Activated effector memory CD4-positive, alpha-beta T cell treated with anti-CD3 and anti-CD28 coated beads, Interleukin-2, amount 50 U/mL, for 16 hours (primary cell): ENCODE measurements at regions not wholly inside any gene's neighbourhood (a gene's known extent, or its start where the extent isn't known, plus 50 kb on each side); places are given as distances from the start of the nearest gene placed in this dataset.

Experiments used
- DNase-seq: peaks from one replicate; pipeline ENCODE4 v3.0.0-alpha.2; 2020

DNA sequence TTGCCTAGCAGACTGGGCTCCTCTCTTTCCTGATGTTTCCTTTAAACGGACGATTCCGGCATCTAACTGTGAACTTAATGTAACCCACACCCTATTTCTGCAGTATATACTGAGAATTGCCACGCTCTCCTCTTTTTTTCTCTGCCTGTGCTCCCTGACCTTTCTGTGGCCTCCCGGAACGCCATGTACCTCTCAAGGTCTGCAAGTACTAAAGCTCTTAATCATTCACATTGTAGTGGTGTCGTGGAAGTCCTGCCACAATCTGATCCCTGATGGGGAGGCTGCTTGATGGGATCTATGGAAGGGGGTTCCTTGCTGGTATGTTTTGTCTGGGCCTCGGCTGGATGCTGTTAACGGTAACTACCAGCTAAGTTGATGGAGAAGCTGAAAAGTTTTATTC is 302.9 kb upstream of the EPHA5 start:
- no peak for DNase-seq

DNA sequence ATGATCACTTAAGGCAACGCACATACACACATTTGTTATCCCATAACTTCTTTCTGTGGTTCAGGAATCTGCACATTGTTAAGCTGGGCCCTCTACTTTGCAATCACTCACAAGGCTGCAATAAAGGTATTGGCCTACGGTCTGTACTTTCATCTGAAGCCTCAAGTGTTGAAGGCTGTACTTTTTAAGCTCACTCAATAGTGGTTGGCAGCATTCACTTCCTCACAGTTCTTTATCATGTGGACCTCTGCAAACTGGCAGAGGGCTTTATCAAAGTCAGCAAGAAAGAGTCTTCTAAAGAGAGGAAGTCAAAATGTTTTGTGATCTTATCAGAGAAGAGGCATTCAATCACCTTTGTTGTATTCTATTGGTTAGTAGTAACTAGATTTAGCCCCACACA is 301.4 kb upstream of the EPHA5 start:
- DNase-seq, result no peak

DNA sequence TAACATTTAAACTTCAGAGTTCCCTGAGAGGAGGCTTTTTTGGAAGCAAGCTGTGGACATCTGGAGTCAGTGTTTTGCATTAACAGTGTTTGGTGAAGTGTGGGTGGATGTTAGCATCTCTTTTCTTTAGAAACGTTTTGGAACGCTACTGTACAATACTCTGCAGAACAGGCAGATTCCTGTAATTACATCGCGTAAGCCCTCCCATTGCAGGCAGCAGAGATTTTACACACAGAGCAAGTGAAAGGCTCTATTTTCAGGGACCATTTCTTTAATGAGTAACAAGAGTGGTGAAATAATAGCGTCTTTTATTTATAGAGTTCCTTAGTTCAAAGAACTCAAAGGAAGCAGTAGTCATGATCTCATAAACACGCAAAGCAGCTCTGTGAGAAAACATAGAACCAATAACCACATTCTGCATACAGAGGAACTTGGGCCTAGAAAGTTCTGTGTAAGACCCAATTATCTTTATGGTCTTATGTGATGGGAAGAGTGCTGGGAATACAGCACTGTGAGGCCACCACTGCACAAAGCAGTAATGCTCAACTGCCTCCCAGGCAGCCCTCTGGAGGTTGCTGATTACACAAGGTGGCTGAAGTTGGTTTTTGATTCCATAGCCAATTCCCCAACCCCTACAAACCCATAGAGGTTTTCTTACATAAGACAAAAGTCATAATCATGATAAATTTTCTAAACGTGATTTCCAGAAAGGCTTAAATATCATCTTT is 298.7 kb upstream of the EPHA5 start:
- no peak for DNase-seq

DNA sequence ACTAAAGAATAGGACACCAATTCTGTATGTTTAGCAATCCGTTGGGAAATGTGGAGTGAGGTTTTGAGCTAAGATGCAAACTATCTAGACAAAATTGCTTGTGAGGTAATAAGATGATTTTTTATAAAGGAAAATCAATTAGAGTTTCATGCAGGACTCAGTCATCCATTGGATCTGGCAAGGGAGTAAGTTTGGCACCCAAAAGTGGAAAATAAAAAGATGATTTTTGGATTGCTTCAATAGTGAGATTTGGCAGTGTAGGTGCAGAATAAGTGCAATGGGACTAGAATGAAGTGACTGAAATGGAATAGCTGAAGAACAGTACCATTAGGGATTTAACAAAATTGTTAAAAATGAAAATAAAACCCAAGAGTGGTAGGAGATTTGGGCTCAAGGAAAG is 290.5 kb upstream of the EPHA5 start:
- DNase-seq, result no peak

DNA sequence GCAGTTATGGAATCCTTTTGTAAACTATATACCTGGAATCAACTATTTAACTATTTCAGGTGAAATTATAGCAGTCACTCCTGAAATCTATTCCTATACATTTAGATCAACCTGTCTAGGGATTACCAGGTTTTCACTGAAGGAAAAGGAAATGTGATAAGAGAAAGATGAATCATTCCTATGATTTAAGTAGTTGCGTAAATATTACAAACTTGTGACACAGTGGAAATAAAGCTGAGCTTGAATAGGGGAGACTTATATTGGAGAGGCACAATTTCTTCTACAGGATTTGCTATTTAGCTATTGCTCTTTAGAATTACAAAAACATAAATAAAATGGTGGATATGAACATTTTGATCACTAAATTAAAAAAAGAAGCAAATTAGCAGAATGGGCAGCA is 284.1 kb upstream of the EPHA5 start:
- no peak for DNase-seq

DNA sequence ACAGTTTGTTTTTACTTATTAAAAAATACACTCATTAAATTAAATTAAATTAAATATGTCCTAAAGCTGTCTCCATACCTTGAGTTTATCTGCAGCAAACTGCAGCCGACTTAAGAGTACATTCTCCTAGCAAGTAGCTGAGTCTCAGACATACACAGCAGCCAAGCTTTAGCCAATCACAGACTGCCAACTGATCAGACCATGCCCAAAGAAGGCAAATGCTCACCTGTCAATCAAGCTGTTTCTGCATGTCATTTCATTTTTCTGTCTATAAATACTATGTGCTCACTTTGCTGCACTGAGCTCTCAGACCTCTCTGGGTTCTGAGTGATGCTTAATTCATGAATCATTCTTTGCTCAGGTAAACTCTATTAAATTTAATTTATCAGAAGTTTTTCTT is 280.9 kb upstream of the EPHA5 start:
- no peak for DNase-seq

DNA sequence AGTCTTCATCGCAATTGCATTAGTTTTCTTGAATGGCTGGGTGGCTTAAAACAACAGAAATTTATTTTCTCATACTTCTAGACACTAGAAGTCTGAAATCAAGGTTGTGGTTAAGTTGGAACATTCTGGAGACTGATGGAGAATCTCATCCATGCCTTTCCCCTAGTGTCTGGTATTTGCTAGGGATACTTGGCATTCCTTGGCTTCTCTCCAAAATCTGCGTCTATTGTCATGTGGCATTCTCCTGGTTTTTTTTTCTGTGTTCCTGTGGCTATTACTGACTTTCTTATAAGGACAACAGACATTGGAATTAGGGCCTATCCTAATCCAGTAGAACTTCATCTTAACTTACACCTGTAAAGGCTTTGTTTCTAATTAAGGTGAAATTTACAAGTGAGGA is 272.8 kb upstream of the EPHA5 start:
- no peak for DNase-seq

DNA sequence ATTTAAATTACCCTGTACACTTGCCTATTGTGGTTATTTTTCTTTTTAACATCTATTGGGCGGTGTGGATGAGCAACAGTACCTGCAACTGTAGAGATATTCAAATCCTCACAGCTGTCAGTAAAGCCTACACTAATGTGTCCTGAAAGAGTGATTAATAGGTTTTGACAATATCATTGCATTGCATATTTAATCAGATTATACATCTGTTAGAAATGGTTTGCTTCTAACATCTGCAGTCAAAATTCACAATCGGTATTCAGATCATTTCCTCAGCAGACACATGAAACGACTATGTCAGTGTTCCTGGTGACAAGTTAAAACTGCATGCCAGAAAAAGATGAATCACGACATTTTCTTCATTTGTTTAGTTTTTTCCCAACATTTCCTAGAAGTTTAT is 254.6 kb upstream of the EPHA5 start:
- DNase-seq, result no peak

DNA sequence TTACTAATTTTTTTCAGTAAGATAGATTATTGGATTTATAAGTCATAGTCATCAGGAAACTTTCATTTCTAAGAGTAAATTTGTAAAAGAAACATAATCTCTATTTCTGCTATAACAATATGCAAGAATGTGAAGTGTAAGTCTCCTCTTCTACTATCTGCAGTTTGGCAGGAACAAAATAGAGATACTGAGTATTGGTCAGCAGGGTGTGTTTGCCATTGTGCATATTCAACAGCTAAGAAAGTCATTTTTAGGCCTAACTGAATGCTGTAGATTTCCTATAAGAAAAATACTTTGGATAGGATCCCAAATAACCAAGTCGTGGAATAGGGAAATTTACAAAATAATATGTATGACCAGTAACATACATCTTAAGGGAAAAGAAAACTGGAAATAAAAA is 253.3 kb upstream of the EPHA5 start:
- DNase-seq, result no peak

DNA sequence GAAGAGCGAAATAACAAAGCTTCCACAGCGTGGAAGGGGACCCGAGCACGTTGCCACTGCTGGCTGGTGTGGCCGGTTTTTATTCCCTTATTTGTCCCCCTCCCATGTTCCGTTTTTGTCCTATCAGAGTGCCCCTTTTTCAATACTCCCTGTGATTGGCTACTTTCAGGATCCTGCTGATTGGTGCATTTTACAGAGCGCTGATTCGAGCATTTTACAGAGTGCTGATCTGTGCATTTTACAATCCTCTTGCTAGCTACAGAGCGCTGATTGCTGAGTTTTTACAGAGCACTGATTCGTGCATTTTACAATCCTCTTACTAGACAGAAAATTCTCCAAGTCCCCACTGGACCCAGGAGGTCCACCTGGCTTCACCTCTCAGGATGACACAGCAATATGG is 250.9 kb upstream of the EPHA5 start:
- no peak for DNase-seq

DNA sequence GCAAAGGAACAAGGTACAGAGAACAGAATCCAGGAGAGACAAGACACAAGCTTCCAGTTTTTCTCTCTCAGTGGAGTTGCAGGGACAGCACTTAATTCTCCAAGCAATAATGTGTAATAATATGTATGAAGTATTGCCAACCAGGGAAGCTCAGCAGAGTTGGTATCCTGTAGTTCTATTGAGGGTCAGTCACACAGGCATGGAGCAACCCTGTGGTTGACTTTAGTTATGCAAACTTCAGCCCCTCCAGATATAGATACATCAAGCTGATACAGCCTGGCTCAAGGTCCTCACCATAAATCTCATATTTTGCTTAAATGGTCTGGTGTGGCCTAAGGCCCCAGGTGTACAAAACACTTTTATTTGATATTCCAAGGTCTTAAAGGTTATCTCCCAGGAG is 248.6 kb upstream of the EPHA5 start:
- no peak for DNase-seq

DNA sequence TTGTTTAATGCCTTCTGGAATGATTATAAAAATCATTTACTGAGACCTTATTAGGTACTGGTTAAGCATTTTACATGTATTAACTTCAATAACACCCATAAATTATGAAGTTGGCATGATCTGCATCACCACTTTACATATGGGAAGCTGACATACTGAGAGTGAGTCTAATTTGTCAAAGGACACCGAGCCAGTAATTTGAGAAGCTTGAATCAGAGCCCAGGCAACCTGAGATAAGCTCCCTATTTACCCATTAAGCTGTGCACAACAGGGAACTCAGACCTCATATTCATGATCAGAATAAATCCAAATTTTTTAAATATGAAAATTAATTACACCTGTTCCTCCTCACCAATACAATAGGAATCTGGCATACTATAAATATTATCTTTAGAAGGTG is 247.9 kb upstream of the EPHA5 start:
- no peak for DNase-seq

DNA sequence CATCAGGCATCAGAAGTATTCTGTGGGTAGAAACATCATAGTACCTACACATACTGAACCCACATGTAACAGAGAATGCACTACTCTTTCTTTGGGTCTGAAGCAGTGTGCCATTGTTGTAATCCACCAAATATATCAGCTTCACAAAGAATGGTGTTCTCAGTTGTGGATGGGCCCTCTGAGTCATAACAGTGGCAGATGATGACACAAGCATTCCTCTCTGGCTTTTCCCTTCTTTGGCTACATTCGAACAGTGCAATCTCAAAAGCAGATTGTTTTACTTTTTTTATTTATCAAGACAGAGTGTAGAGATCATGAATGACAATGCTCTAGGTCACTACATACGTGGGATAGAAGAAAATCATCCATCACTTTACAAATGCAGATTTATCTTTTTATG is 247.2 kb upstream of the EPHA5 start:
- DNase-seq, result no peak

DNA sequence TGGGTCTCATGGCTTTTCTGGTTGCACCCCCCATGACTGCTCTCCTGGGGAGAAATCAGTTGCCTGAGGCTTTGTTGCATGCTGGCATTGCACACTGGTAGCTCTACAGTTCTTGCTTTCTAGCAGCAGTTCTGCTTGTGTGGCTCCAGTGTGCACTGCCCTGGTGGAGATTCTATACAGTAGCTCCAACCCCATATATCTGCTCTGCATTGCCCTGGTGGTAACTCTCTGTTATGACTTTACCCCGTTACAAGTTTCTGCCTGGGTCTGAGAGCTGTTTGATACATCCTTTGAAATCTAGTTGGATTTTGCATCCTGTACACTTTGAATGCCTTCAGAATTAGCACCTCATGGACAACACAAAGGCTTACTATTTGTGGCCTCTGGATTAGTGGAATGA is 241.4 kb upstream of the EPHA5 start:
- DNase-seq, result no peak

DNA sequence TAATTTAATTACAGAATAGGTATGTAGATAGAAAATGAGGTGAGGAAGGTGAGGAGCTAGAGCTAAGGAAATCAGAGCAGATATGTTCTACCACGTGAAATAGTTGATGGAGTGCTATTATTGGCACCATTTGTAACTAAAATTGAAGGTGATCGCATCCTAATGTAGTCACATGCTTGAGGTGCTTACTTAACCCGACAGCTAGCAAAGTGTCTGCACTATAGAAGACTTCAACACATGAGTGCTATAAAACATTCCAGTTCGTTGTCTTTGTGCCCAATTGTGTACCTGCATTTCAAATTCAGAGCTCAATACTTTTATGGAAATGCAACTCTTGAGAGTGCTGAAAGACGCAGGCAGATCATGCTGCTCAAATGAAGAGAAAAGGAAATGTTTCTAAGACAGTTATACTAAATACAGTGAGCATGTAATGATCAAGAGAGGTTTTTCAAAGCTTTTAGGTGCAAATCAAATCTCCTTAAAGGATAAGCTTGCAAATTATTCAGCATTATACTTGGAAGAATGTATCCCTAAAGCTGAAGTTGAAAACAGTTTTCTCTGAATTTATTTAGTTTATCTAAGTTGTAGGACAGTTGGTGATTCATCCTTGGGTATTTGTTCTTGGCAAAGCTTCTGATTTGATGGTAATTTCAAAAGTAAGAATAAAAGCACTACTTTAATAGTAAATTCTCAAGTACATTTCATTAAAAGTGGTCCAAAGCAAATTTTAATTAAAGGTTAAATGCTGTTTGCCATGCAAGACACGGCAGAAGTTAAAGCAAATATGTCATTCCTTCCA is 223.9 kb upstream of the EPHA5 start:
- no peak for DNase-seq

DNA sequence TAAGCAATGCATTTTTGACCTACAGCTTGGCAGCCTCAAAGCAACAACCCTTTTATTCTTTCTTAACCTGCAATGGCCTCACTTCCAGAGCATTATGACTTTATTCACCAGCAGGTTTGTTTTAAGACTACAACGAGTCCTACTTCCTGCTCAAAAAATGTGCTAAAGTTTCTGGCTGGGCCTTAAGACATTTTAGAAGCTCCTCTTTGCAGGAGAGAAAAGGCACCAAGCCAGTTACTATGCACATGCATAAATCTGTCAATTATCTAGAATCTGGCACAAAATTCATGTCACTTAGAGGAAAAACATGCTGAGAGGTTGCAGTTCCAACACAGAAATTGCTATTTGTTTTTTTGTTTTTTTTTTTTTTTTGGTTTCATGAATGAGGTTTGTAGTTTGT is 223.0 kb upstream of the EPHA5 start:
- DNase-seq, result no peak

DNA sequence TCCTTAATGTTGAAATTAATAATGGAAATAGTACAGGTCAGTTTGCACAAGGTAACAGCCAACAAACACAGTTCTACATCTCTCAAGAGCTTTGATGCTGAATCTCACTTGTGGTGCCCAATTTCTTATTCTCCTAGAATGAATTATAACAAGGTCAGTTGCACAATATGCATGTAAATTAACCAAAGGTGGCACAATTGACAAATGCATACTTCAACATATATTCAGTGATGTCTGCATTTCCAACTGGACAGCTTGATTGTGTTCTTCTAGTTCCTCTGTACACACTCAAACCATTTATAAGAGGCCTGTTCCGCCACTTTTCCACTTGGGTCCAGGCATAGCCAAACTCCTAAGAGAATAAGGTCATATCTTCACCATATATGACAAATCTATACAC is 210.3 kb upstream of the EPHA5 start:
- DNase-seq, result no peak

DNA sequence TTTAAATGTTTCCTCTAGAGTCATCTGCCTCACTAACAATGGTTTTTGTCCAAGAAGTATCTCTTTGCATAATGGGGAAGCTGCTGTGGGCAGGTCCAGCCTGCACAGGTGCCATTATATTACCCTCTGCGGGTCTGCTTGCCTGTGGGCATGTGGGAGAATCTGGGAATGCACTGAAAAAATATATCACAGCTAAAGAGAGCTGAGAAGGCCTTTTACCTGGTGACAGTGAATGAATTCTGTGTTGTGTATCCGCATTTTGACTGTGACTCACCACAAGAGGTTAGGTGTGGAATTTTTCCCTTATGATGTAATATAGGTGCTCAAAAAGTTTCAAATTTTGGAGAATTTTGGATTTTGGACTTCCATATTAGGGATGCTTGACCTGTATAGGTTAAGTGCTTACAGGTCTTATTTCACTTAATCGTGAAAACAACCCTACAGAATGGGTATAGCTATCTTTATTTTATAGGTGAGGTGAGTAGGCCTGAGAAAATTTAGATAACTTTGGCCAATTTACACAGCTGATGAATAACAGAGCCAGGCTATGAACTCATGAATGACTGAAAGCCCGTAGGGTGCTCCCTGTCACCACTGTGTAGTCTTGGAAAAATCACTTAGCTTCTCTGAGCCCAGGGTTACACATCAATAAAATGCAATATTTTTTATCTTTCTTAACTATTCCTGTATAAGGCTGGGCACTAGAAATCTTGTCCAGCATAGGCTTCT is 198.0 kb upstream of the EPHA5 start:
- no peak for DNase-seq

DNA sequence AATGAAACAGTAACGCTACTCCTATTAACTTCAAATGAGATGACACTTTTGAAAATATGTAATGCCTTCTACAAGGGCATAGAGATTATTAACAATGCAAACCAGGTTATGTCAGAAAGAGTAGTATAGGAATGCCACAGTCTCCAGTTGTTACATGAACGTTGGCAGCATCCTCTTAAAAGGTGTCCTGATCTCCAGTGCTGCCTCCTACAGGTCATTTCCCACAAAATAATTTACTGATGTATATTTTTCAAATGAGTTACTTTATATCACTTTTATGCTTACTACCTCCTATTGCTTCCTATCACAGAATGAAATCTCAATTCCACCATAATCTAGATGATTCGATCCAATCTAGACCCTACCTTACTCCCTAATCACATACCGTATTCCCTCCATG is 195.2 kb upstream of the EPHA5 start:
- DNase-seq, result no peak

DNA sequence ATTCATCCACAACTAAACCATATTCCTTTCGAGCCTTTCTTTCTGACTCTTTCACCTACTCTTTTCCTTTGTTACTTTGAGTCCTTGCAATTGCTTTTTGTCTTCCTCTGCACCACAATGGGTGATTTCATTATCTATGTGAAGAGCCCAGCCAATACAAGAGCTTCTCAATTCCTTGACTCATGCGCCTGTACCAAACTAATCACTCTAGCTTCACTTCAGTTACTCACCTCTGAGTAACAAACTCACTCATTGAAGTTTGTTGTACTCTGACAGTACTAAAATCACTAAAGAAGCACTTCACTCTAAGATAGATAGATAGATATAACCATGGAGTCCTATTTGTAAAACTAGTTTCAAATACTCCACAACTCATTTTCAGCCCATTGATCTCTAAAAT is 191.7 kb upstream of the EPHA5 start:
- no peak for DNase-seq

DNA sequence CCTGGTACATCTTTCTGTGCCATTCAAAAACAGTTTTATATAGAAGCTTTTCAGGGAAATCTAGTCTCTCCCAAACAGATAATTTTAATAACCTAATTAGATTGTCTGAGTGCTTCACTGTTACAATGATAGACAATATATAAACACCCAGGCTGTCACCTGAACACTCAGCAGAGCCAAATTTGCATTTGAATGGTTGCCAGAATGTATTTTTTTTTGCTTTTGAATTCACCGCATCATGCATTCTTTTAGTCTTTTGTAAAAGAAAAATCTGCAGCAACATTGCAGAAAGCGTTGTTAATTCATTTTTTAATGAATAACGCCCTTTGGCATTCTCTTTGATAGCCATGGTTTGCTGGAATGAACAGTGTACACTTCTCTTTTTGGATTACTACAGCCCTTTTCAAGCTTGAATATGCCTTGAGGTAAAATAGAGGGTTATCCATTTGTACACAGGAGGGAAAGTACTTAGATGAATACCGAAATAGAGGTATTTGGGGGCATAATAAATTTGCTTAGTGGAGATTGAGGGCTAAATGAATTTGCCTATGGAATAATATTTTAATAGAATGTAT is 175.0 kb upstream of the EPHA5 start:
- DNase-seq, result no peak

DNA sequence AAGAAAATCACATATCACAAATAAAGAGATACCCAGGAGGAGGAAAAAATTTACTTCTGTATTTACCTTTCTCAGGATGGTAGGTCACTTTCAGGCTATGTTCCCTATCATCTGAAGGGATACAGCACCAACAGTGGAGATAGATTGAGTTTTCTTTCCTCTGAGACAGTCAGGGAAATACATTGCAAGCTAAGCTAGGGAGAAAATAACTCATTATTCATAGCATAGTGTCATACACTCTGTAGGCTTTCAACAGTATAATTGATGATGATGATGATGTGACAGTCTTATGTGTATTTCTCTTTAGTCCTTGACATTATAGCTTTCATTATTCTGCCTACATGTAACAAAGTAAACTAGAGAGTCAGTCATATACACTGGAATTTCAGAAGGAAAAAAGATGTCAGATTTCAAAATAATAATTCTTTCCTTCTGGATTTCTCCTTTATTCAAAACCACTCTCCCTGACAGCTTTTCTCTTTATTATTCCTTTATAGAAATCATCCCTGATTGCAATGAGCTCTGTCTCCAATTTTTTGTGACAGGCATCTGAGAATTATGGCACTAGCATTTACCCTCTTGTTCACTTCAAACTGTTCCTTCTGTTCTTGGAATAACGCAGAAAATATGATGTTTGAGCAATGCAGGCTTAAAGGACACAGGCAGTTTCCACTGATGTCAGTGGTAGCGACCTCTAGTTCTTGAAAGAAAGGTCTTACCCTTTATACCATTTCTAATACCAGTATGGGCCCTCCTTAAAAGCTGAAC is 169.1 kb upstream of the EPHA5 start:
- no peak for DNase-seq

DNA sequence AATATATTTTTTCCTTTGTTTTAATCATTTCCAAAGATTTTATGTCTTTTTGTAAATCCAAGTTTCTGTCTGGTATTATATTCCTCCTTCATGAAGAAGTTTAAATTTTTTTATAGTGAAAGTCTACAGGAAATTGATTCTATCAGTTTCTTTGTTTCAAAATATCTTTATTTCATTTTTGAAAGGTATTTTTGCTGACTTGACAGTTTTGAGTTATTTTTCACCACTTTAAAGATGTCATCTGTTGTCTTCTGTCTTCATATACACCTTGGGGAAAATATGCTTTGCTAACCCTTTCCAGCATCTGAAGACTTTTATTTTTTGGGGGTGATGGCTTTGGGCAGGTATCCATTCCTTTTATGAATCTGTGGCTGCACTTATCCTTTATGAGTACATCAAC is 164.4 kb upstream of the EPHA5 start:
- no peak for DNase-seq
